ENCODE measurements at regions not wholly inside any gene's neighbourhood (a gene's known extent, or its start where the extent isn't known, plus 50 kb on each side); places are given as distances from the start of the nearest gene placed in this dataset.
"Not testable (repeated sequence)": the region's sequence is repeated elsewhere in the genome, so short reads cannot be mapped to it uniquely, and the experiment has no call there.

GRCh38 chr1:121109025-121109424 is 75.1 kb downstream of the FAM72B start:
- H3K9me3 ChIP-seq (ENCODE audit: control insufficient read depth, low read length); H3K36me3 ChIP-seq (ENCODE audit: control insufficient read depth, insufficient read depth, low read length); H3K9ac ChIP-seq (ENCODE audit: low read length); H3K27me3 ChIP-seq (ENCODE audit: control insufficient read depth, insufficient read depth, low read length); H3K4me1 ChIP-seq (ENCODE audit: control insufficient read depth, insufficient read depth, low read length); H3K4me3 ChIP-seq (ENCODE audit: low read length): not testable (repeated sequence)

- H3K27me3 ChIP-seq (ENCODE audit: control insufficient read depth, insufficient read depth, low read length); H3K4me3 ChIP-seq (ENCODE audit: low read length); H3K4me1 ChIP-seq (ENCODE audit: control insufficient read depth, insufficient read depth, low read length); H3K9me3 ChIP-seq (ENCODE audit: control insufficient read depth, low read length); H3K36me3 ChIP-seq (ENCODE audit: control insufficient read depth, insufficient read depth, low read length); H3K9ac ChIP-seq (ENCODE audit: low read length): not testable (repeated sequence)
Observed at GRCh38 chr1:121116522-121117297, 67.4 kb downstream of the FAM72B start.

DNA sequence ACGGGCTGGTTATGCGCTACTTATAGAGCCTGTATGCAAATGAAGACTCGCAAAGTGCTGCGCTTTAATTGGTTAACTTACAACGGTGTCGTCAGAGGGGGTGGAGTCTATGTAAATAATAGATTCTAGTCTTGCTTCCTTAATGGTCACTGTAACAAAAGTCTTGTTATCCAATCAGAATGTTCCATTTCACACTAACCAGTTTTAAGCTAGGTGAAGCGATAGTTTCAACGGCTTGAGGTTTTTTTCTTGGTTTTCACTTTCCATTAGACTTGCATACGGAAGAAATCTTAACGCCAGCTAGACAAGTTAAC is 66.9 kb downstream of the FAM72B start:
- not testable (repeated sequence) for H3K27me3 ChIP-seq (ENCODE audit: control insufficient read depth, insufficient read depth, low read length); H3K9me3 ChIP-seq (ENCODE audit: control insufficient read depth, low read length); H3K4me1 ChIP-seq (ENCODE audit: control insufficient read depth, insufficient read depth, low read length); H3K9ac ChIP-seq (ENCODE audit: low read length); H3K36me3 ChIP-seq (ENCODE audit: control insufficient read depth, insufficient read depth, low read length); H3K4me3 ChIP-seq (ENCODE audit: low read length)

DNA sequence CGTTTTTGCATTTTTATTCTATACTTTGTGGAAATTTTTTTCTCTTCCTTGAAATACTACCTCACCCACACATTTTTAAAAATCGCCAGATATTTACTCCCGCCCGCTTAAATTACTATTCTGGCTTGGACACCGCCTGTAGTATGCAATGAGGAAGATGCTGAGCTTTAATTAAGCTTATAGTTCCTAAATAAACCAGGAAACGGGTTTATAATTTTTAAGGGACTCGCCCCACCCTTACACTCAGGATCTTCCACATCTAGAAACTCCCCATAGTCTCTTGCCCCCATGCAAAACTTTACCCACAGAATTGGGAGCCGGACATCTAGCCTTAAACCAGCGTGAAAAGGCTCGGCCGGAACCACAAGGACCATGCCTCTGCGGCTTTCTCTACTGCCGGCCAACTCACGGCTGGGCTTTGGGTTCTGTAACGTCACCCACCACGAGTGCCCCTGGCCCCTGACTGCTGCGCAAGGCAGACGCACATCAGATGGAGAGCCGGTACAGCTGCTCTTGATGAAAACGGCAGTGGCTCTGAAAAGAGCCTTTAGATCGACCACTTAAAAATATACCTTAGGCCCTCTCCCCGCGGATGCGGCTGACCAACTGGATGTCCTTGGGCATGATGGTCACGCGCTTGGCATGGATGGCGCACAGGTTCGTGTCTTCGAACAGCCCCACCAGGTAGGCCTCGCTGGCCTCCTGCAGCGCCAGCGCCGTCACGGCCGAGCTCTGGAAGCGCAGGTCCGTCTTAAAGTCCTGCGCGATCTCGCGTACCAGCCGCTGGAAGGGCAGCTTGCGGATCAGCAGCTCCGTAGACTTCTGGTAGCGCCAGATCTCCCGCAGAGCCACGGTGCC is 66.3 kb downstream of the FAM72B start:
- H3K27me3 ChIP-seq (ENCODE audit: control insufficient read depth, insufficient read depth, low read length); H3K36me3 ChIP-seq (ENCODE audit: control insufficient read depth, insufficient read depth, low read length); H3K4me1 ChIP-seq (ENCODE audit: control insufficient read depth, insufficient read depth, low read length); H3K9me3 ChIP-seq (ENCODE audit: control insufficient read depth, low read length); H3K9ac ChIP-seq (ENCODE audit: low read length); H3K4me3 ChIP-seq (ENCODE audit: low read length): not testable (repeated sequence)
